Stimulated activated CD4-positive, alpha-beta T cell treated with anti-CD3 and anti-CD28 coated beads, Interleukin-15, amount 100 ng/mL, for 1 hour (primary cell): ENCODE measurements at regions not wholly inside any gene's neighbourhood (a gene's known extent, or its start where the extent isn't known, plus 50 kb on each side); places are given as distances from the start of the nearest gene placed in this dataset.
"Not testable (repeated sequence)": the region's sequence is repeated elsewhere in the genome, so short reads cannot be mapped to it uniquely, and the experiment has no call there.

Source experiments
- DNase-seq, 2 donors: peaks; one replicate each; pipeline ENCODE4 v3.0.0-alpha.2; 2020; ENCODE audit warnings: low read depth in 1 of 2, low spot score in 1 of 2

- no peak for DNase-seq
These were observed 144.1 kb upstream of the PELI2 start for GRCh38 chr14:55973911-55974630.

DNA sequence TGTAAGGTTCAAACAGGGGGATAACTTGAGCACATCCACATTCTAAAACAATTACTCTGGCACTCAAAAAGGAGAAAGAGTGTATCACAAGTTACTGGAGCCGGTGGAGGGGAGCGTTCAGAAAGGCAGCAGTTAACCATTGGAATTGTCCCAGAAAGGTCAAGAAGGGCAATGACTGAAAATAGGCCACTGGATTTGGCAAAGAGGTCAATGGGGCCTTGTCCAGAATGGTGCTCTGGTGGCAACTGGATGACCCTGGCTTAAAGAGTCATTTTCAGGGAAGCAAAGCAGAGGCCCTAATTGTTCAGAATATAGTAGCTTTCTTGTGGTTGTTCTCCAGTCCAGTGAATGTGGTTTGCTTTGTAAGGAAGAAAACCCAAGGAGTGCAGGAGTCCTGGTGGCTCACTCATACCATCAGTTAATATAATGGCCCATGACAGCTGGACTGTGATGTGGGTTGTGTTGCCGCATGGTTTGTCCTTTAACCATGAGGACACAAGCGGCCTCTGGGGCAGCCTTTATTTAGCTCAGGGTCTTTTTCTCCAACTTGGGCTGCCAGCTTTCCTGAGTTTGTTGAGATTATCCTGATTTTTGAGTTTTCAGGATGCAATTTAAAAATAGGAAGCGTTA lies 142.8 kb upstream of the PELI2 start:
- no peak for DNase-seq

GRCh38 chr14:55976219-55976618 lies 142.0 kb upstream of the PELI2 start:
- DNase-seq, result no peak

GRCh38 chr14:55976655-55977054 lies 141.6 kb upstream of the PELI2 start:
- DNase-seq, result no peak

DNA sequence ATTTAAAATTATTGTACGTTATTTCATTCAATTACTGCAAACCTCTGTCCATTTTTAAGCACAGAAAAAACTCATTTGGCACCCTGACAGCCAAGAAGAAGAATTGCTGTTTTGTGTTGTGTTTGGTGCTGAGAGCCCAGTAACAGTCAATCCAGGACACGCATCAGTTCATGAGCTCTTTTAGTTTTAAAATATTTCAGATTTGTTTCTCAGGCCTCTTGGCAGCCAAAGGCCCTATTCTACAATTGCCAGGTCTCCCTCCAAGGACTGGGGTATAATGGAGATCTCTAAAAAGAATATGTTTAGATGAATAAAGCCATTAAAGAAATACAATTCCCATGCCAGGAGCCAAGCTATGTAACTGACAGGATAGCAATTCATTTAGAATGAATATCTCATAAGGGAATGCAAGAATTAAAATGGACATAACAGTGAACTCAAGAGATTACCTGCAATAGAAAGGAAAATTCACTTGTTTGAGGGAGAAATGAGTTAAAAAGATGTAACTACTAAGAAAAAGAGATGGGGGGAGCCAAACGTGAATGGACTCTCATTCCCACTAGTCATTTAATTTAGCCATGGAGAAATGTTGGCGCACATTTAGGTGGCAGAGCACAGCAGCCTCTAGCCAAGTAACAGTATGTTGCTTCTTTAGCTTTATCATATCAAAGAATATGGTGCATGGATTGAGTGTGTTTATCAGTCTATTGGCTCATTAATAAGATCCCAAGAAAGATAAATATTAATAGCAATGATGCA lies 140.6 kb upstream of the PELI2 start:
- no peak for DNase-seq

GRCh38 chr14:55979096-55979495 lies 139.1 kb upstream of the PELI2 start:
- no peak for DNase-seq

DNA sequence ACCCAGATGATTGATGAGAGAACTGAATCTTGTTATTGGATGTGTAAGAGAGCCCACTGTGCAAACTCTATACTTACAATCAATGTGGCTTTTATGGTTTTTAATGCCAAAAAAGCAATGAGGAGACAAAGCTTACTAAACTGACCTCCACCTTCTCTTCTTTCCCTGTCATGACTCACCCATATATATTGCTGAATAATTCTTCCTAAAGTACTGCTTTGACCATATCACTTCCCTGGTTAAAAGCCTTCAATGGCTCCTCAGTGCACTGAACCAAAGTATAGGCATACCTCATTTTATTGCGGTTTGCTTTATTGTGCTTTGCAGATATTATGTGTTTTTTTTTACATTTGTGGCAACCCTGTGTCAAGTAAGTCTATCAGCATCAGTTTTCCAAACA lies 138.4 kb upstream of the PELI2 start:
- DNase-seq, result no peak

DNA sequence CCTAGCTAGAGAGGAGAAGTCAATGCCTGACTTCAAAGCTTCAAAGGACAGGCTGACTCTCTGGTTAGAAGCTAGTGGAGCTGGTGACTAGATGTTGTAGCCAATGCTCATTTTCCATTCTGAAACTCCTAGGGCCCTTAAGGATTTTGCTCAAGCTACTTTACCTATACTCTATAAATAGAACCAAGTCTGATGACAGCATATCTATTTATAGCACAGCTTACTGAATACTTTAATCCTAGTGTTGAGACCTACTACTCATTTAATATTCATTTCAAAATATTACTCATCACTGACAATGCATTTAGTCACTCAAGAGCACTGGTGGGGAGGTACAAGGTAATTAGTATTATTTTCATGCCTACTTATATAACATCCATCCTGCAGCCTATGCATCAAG lies 137.2 kb upstream of the PELI2 start:
- no peak for DNase-seq

GRCh38 chr14:55986069-55986468 lies 132.1 kb upstream of the PELI2 start:
- no peak for DNase-seq

DNA sequence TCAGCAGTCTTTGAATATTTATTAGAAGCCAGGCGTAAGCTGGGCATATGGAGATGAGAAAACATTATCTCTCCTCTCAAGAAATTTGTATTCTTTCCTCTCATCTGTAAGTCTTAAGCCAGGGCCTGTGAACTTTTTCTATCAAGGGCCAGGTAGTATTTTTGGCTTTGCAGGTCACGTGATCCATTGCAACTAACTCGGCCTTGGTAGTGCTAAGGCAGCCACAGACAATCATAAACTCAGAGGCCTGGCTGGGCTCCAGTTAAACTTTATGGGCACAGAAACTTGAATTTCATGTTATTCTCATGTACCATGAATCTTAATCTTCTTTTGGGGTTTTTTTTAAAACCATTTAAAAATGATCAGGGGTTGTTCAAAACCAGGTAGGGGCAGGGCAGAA lies 117.4 kb upstream of the PELI2 start:
- no peak for DNase-seq

GRCh38 chr14:56002342-56002741 lies 115.9 kb upstream of the PELI2 start:
- no peak for DNase-seq

- DNase-seq, result no peak
These were observed 115.2 kb upstream of the PELI2 start for GRCh38 chr14:56002876-56003625.

DNA sequence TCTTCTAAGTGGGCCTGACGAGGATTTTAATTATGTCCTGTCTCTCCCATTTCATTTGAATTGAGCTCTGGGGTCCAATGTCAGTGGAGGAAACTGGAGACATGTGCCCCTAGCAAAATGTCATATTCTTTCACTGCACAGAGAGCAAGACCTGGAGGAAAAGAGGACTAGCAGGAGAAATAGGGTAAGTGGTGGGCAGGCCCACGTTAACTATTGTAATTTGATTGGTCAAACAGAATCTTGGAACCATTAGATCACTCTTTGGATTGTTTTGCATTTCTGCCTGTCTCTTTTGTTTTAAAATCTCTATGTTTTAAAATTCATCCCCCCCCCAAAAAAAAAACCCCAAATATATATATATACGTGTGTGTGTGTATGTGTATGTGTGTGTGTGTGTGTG lies 113.9 kb upstream of the PELI2 start:
- DNase-seq, result no peak

- DNase-seq, result no peak
These were observed 113.4 kb upstream of the PELI2 start for GRCh38 chr14:56004786-56005185.

- no peak for DNase-seq
These were observed 112.8 kb upstream of the PELI2 start for GRCh38 chr14:56005191-56006053.

GRCh38 chr14:56007491-56007890 lies 110.7 kb upstream of the PELI2 start:
- not testable (repeated sequence) for DNase-seq

GRCh38 chr14:56008150-56008549 lies 110.1 kb upstream of the PELI2 start:
- DNase-seq, result no peak

DNA sequence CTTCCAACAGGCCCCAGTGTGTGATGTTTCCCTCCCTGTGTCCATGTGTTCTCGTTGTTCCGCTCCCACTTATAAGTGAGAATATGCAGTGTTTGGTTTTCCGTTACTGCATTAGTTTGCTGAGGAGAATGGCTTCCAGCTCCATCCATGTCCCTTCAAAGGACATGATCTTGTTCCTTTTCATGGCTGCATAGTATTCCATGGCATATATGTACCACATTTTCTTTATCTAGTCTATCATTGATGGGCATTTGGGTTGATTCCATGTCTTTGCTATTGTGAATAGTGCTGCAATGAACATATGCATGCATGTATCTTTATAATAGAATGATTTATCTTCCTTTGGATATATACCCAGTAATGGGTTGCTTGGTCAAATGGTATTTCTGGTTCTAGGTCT lies 109.5 kb upstream of the PELI2 start:
- not testable (repeated sequence) for DNase-seq

DNA sequence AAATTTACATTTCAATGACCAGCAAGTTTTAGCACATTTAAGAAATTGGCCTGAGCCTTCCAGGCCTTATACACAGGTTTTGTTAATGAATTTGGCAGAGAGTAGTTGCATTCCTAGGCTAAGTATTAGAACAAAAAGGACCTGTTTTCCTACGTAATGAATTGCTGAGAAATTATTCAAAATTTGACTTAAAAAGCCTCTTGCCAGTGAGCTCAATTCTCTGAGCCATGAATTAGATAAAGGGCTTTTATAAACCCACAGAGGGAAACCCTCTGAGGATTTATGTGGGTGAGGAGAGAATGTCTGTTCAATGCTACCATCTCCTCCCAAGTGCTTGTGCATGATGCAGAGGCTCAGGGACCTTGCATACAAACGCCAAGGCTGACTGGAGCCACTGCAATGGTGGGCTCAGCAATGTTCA lies 94.5 kb upstream of the PELI2 start:
- no peak for DNase-seq

GRCh38 chr14:56025191-56025590 lies 93.0 kb upstream of the PELI2 start:
- DNase-seq, result no peak

DNA sequence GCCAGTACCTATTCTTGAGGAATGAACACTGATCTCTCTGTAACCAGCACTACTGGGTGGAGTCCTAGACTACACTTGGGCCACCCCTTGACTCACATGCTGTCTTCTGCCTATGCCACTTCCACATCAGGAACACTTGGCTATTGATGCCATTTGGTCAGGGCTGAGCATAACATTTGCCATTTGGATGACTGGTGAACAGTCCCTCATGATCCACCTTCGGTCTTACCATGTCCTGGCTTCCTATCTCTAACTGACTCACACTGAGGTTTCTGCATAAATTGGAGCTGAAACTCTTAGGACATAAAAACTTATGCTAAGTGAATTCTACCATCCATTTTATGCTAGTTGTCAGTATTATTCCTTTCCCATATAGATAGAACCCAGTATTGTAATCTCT lies 91.7 kb upstream of the PELI2 start:
- no peak for DNase-seq
